Astrocyte (in vitro differentiated cells and primary cell): ENCODE measurements at regions not wholly inside any gene's neighbourhood (a gene's known extent, or its start where the extent isn't known, plus 50 kb on each side); places are given as distances from the start of the nearest gene placed in this dataset.

Experiments used
- CTCF ChIP-seq: IDR thresholded peaks from 2 replicates; pipeline ENCODE4 v1.5.1; 2011; ENCODE audit warnings: low read depth, mild to moderate bottlenecking, inconsistent platforms, low read length, moderate library complexity; ENCODE audit not compliant: insufficient read depth
- EZH2 ChIP-seq: IDR thresholded peaks from 2 replicates; pipeline ENCODE4 v1.6.1; 2012; ENCODE audit warnings: mild to moderate bottlenecking, low read length, inconsistent platforms; ENCODE audit not compliant: insufficient read depth

DNA sequence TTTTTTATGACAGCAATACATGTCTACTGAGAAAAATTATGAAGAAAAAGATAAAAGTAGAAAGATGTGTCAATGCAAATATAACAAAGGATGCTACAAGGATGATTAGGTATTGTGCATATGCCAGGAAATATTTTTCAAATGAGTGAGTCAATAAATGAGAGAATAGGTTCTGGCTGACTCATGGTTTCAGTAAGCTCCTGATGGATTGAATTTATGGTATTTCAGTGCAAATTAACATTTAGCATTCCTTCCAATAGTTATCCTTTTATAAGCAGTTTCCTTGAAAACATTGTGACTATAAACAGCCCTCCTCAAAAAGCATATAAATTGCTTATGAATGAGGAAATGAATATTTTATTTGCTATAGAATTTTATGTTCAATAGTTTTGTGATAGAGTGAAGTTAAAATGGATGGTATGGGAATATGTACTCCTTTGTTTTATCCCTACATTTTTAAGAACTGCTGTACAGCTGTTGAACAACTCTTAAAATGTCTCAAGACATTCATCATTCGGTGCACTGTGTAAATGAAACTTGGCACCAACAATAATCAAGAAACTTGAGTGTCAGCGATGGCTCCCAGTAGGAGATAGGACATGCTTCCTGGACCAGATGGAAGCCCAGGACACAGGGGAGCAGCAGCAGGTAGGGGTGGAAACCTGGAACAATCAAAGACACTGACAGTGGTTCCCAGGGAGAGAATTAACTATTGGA lies 144.7 kb downstream of the PMAIP1 start:
- TF ChIP-seq CTCF, result no peak
- no peak for TF ChIP-seq EZH2
